GM12875 (cell line): ENCODE measurements at regions not wholly inside any gene's neighbourhood (a gene's known extent, or its start where the extent isn't known, plus 50 kb on each side); places are given as distances from the start of the nearest gene placed in this dataset.

Experiments
- H3K4me3 ChIP-seq: one replicate; pipeline ENCODE4 v1.5.1; 2011; ENCODE audit warnings: low read depth, low read length, control low read depth
- CTCF ChIP-seq: IDR thresholded peaks from 2 replicates; pipeline ENCODE4 v1.5.1; 2011; ENCODE audit warnings: low read depth, mild to moderate bottlenecking, control low read depth, inconsistent platforms, low read length, moderate library complexity, borderline replicate concordance; ENCODE audit not compliant: insufficient read depth

DNA sequence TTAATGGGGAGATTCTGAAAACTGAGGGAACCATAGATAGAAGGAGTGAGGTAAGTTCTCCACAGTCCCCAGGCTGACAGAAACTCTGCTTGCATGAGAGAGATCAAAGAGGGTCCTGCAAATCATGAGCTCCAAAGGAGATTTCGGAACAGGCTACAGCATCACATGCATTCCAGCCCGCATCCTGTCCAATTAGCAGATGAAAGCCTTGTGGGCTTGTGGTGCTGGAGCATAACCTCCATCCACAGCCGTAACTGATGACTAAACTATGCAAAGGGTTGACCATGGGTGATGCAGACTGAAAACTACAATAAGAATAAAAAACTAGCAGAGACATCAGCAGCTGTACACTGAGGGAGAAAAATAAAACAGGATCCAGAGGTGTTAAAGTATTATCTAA, 654.5 kb downstream of the TLL1 start:
- no peak for TF ChIP-seq CTCF
- H3K4me3 ChIP-seq = no peak overlapping the region

- no peak for TF ChIP-seq CTCF
- no peak overlapping the region for H3K4me3 ChIP-seq
These were observed 658.7 kb downstream of the TLL1 start for GRCh38 chr4:166531703-166532102.

- TF ChIP-seq CTCF = no peak
These were observed 662.8 kb downstream of the TLL1 start for GRCh38 chr4:166535865-166536264.

GRCh38 chr4:166538491-166539005, 665.5 kb downstream of the TLL1 start:
- no peak overlapping the region for H3K4me3 ChIP-seq
- TF ChIP-seq CTCF = no peak

More at GRCh38 chr4:166535865-166536264, 662.8 kb downstream of the TLL1 start:
- no peak overlapping the region for H3K4me3 ChIP-seq

- TF ChIP-seq CTCF = no peak
These were observed 673.0 kb downstream of the TLL1 start for GRCh38 chr4:166546009-166546408.

GRCh38 chr4:166577639-166578038, 656.7 kb downstream of the SPOCK3 start:
- H3K4me3 ChIP-seq = no peak overlapping the region

More at GRCh38 chr4:166546009-166546408, 673.0 kb downstream of the TLL1 start:
- no peak overlapping the region for H3K4me3 ChIP-seq

More at GRCh38 chr4:166577639-166578038, 656.7 kb downstream of the SPOCK3 start:
- no peak for TF ChIP-seq CTCF
